ENCODE measurements at regions not wholly inside any gene's neighbourhood (a gene's known extent, or its start where the extent isn't known, plus 50 kb on each side); places are given as distances from the start of the nearest gene placed in this dataset.

DNA sequence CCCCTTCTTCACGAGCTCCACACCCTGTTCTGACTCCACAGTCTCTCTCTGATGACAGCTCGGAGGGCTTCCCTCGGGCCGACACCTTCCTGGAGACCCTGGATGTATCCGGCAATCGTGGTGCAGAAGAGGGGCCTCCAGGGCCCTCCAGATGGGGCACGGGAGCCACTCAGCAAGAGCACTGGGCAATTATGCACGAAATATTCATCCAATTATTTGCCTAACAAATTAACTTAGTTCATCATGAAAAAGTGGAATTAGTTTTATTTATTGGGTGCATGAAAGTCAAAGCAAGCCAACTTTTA is 277.3 kb upstream of the HDAC4 start:
- no peak overlapping the region for H3K27ac ChIP-seq
- TF ChIP-seq ZFX (IDR thresholded peaks at IDR 0.05; ENCODE audit: borderline replicate concordance) (no peak), CTCF (IDR thresholded peaks at IDR 0.05) (no peak)

- no peak for TF ChIP-seq ZFX (IDR thresholded peaks at IDR 0.05; ENCODE audit: borderline replicate concordance)
- no peak for TF ChIP-seq CTCF (IDR thresholded peaks at IDR 0.05)
- H3K27ac ChIP-seq = no peak overlapping the region
Observed at GRCh38 chr2:239677453-239678185, 276.8 kb upstream of the HDAC4 start.

- TF ChIP-seq ZFX (IDR thresholded peaks at IDR 0.05; ENCODE audit: borderline replicate concordance) (no peak), CTCF (IDR thresholded peaks at IDR 0.05) (no peak)
- H3K27ac ChIP-seq = no peak overlapping the region
Observed at GRCh38 chr2:239676716-239677452, 276.1 kb upstream of the HDAC4 start.

DNA sequence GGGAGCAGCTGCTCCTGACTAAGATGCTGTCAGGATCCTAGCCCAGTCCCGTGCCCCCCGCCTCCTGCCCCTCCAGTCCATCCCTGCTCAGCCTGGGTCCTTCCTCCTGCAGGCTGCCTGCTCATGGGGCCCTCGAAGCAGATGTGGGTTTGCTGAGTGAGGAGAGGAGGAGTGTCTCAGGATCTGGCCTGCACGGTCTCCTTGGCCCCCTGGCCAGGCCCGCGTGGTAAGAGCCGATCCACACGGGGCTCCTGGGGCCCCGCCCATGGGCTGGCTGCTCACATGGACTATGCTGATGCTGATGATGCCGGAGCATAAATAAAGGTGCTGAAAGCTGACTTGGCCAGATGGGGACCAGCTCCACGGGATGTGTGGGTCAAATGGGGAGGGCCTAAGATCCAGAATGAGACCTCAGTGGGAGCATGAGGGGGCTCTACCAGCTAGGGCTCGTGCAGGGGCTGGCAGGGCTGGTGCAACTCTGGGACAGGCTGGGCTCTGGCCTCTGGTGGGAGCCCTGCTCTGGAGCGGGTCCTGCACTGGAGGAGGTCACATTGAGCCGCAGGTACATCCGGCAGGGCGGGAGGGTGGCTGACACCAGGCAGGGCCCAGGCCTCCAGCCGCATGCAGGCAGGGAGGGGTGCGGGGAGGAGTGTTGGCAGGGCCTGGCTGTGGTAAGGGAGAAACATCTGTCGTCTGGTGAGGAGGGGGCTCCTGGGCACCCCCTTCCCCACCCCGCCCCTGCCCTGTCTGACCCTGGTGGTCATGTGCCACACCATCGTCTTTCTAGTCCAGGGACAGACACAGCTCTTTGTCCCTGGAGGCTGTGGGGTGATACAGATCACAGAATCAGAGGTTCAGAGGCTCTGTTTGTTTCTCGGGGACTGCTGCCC is 275.3 kb upstream of the HDAC4 start:
- TF ChIP-seq ZFX (IDR thresholded peaks at IDR 0.05; ENCODE audit: borderline replicate concordance) (no peak), CTCF (IDR thresholded peaks at IDR 0.05) (no peak)
- H3K27ac ChIP-seq = no peak overlapping the region

GRCh38 chr2:239674981-239675825 is 274.4 kb upstream of the HDAC4 start:
- H3K27ac ChIP-seq = no peak overlapping the region
- TF ChIP-seq CTCF (IDR thresholded peaks at IDR 0.05) (no peak), ZFX (IDR thresholded peaks at IDR 0.05; ENCODE audit: borderline replicate concordance) (no peak)

DNA sequence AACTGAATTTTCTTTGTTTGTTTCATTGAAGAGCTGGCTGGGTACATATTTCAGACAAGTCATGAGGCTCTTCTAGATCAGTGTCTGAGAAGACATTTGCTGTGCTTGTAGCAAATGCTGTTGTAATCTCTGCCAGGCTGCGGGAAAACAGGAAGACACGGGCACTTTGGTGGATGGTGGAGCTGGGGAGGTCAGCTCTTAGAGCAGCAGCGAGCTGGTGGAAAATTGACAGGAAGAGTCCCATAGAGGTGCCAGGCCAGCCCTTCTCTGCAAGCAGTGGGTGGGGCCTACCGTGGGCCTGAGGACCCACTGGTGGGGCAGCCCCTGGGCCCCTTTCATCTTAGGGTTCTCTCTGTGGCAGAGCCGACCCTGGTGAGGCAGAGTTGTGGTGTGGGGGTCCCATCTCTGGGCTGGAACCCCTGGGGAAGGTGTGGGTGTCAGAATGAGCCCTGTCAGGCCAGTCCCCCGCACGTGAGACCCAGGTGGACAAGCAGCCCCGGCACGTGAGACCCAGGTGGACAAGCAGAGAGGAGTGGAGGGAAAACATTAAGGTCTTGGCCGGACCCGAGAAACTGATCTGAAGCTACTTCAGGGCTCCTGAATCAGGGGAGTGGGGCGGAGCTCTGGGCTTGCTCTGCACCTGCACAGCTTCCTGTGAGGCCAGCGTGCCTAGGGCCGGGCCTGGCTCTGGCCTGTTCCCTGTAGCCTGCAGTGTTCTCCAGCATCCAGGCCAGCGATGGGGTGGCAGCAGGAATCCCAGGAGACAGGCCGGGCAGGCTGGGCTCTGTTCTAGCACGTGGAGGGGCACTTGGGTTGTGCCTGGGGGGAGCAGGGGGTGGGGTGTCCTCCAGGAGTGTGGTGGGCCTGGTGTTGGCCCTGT is 273.5 kb upstream of the HDAC4 start:
- TF ChIP-seq ZFX (IDR thresholded peaks at IDR 0.05; ENCODE audit: borderline replicate concordance) (no peak), CTCF (IDR thresholded peaks at IDR 0.05) (no peak)

More for the DNA sequence above, 273.5 kb upstream of the HDAC4 start:
- no peak overlapping the region for H3K27ac ChIP-seq

Data from 22Rv1 (cell line).